Kidney (tissue), 13 donors: ENCODE measurements at regions not wholly inside any gene's neighbourhood (a gene's known extent, or its start where the extent isn't known, plus 50 kb on each side); places are given as distances from the start of the nearest gene placed in this dataset.

Experiments used
- DNase-seq, 5 donors: peaks; one replicate each; pipeline ENCODE4 v3.0.0-alpha.2; 2013 to 2020
- FAIRE-seq: peaks from 2 replicates; lab custom pipeline; 2012; peaks lifted over from hg19 to GRCh38; lab: Jason Lieb, UNC
- H3K27ac ChIP-seq, 2 donors: one replicate each; pipeline ENCODE4 v1.7.0; 2013; ENCODE audit warnings: low read depth in 2 of 2, low read length in 2 of 2, inconsistent platforms in 1 of 2
- H3K27me3 ChIP-seq: one replicate; pipeline ENCODE4 v1.7.1; 2013; ENCODE audit warnings: low read length, inconsistent platforms; ENCODE audit not compliant: control insufficient read depth, insufficient read depth
- H3K36me3 ChIP-seq, 3 donors: one replicate each; pipeline versions ENCODE4 v1.7.0 to v1.7.1; 2013; ENCODE audit warnings: low read length in 3 of 3, control low read depth in 1 of 3, inconsistent platforms in 1 of 3; ENCODE audit not compliant: insufficient read depth in 3 of 3, control insufficient read depth in 2 of 3
- H3K4me1 ChIP-seq, 3 donors: one replicate each; pipeline versions ENCODE4 v1.7.0 to v1.7.1; 2013; ENCODE audit warnings: low read length in 3 of 3, inconsistent platforms in 1 of 3, low read depth in 1 of 3; ENCODE audit not compliant: control insufficient read depth in 2 of 3, insufficient read depth in 2 of 3
- H3K4me3 ChIP-seq, 3 donors: one replicate each; pipeline versions ENCODE4 v1.7.0 to v1.8.1; 2013; ENCODE audit warnings: low read length in 3 of 3, control low read depth in 1 of 3, inconsistent platforms in 1 of 3
- H3K9ac ChIP-seq, 3 donors: one replicate each; pipeline versions ENCODE4 v1.7.0 to v1.7.1; 2013; ENCODE audit warnings: low read length in 3 of 3, control low read depth in 1 of 3, inconsistent platforms in 1 of 3
- H3K9me3 ChIP-seq, 3 donors: one replicate each; pipeline versions ENCODE4 v1.7.0 to v1.7.1; 2013; ENCODE audit warnings: low read length in 3 of 3, control low read depth in 1 of 3, inconsistent platforms in 1 of 3; ENCODE audit not compliant: control insufficient read depth in 2 of 3, insufficient read depth in 1 of 3
- CTCF ChIP-seq: IDR thresholded peaks from 3 replicates; pipeline ENCODE4 v1.5.1; 2012; ENCODE audit warnings: mild to moderate bottlenecking, moderate library complexity, borderline replicate concordance; ENCODE audit not compliant: insufficient read depth; ENCODE audit errors: extremely low read depth
- intact Hi-C: fragments of 100-400 bp; cut with DNase I; formaldehyde crosslinking; loops from one replicate; pipeline ENCODE4 v1.11.1; 2022
- donor health status: control.
- donor health status: control.
- donor health status: control.
- donor health status: control.
- donor health status: control.
- donor health status: DM: yes; HTN: yes; CAD: no.
- donor health status: Normal renal cell carcinoma (clear cell type).

GRCh38 chr6:113488812-113489685 is 368.1 kb upstream of the MARCKS start:
- TF ChIP-seq CTCF = no peak
- no peaks in the 10 kb centered on the region for H3K36me3 ChIP-seq
- DNase-seq (no peak), FAIRE-seq (no peak)
- no peak overlapping the region for H3K27ac ChIP-seq
- H3K9me3 ChIP-seq = no peaks in the 10 kb centered on the region
- H3K9ac ChIP-seq = no peak overlapping the region
- H3K27me3 ChIP-seq = no peaks in the 10 kb centered on the region
- H3K4me3 ChIP-seq = no peak overlapping the region
- no peaks in the 10 kb centered on the region for H3K4me1 ChIP-seq
- intact Hi-C loops = no loop called here

GRCh38 chr6:113489952-113490746 is 367.0 kb upstream of the MARCKS start:
- Histone ChIP-seq H3K9ac (no peak overlapping the region), H3K4me1 (no peaks in the 10 kb centered on the region), H3K4me3 (no peak overlapping the region), H3K36me3 (no peaks in the 10 kb centered on the region), H3K27me3 (no peaks in the 10 kb centered on the region), H3K27ac (no peak overlapping the region), H3K9me3 (no peaks in the 10 kb centered on the region)
- DNase-seq (peak in 1 of 5 donors; percentile 27), FAIRE-seq (no peak)
- TF ChIP-seq CTCF = no peak
- intact Hi-C loops = no loop called here

- Histone ChIP-seq H3K4me3 (no peak overlapping the region), H3K36me3 (no peaks in the 10 kb centered on the region), H3K9me3 (no peaks in the 10 kb centered on the region), H3K27ac (no peak overlapping the region), H3K27me3 (no peaks in the 10 kb centered on the region), H3K9ac (no peak overlapping the region), H3K4me1 (no peaks in the 10 kb centered on the region)
- intact Hi-C loops = no loop called here
- FAIRE-seq (no peak), DNase-seq (no peak)
- TF ChIP-seq CTCF = no peak
Observed at GRCh38 chr6:113491376-113491775, 365.8 kb upstream of the MARCKS start.
